NCI-H146 treated with DMSO at 0.1 percent for 48 hours (cell line): ENCODE measurements at regions not wholly inside any gene's neighbourhood (a gene's known extent, or its start where the extent isn't known, plus 50 kb on each side); places are given as distances from the start of the nearest gene placed in this dataset.
"Not testable (repeated sequence)": the region's sequence is repeated elsewhere in the genome, so short reads cannot be mapped to it uniquely, and the experiment has no call there.

Experiments
- DNase-seq: peaks from one replicate; lab custom pipeline; 2025; ENCODE audit not compliant: unreplicated experiment; lab: John Stamatoyannopoulos, UW

- no peak for DNase-seq
Observed at GRCh38 chr3:177356113-177356512, 158.8 kb upstream of the TBL1XR1 start.

DNA sequence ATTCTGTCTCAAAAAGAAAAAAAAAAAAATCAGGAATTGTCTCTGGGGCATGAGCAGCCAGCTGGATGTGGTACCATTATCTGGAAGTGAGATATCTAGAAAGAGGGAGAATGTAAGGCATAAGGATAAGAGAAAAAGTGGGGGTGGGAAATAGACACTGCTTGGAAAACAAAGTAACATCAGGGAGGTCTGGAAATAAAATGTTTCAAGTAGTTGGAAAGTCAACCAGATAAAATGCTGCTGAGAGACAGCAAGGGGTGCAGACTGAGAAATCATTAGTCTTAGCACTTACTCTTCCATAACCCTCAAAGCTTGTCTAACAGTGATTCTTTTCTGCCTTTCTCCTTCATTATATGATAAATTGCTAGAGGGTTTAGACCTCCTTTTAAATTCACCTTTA is 159.7 kb upstream of the TBL1XR1 start:
- no peak for DNase-seq

GRCh38 chr3:177357352-177358090 is 160.2 kb upstream of the TBL1XR1 start:
- peak; percentile 87 for DNase-seq

- no peak for DNase-seq
Observed at GRCh38 chr3:177358091-177358976, 161.1 kb upstream of the TBL1XR1 start.

- DNase-seq = peak; percentile 62
Observed at GRCh38 chr3:177358977-177359592, 161.8 kb upstream of the TBL1XR1 start.

GRCh38 chr3:177359593-177360357 is 162.5 kb upstream of the TBL1XR1 start:
- DNase-seq = peak; percentile 99

DNA sequence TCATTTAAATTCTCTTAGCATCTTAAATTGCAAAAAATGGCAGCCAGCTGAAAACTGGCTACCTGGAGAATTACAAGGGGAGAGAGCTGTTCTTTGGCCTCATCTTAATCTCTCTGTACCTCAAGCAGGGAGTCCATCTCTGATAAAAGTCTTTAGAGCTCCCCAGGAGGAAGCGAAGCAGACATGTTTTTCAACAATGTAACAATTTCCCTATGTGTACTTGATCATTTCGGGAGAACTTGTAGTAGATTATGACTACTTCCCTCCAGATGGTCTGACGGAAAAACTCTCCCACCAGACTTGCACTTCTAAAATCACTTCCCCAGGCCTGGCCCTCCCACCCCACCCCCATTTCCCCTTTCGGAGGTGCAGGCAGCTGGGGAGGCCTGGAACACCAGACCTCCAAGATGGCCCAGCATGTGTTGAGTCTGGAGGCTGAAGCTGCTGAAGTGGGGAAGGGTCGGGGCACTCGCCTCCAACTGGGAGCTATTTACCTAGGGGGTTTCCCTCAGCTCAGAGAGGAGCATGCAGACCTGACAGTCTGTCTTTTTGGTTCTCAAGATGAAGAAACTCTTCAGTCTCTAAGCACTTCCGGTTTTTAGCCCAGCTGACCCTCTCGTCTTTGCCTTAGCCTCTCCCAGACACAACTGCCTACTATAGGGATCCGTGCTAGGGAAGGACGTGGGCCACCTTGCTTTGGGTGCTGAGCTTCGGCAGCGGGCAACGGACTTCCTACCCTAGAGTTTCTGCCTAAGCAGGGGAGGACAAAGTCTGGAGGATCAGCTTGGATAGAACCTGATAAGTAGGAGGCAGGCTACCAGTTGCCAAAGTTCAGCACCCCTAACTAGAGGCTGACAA is 164.0 kb upstream of the TBL1XR1 start:
- no peak for DNase-seq

DNA sequence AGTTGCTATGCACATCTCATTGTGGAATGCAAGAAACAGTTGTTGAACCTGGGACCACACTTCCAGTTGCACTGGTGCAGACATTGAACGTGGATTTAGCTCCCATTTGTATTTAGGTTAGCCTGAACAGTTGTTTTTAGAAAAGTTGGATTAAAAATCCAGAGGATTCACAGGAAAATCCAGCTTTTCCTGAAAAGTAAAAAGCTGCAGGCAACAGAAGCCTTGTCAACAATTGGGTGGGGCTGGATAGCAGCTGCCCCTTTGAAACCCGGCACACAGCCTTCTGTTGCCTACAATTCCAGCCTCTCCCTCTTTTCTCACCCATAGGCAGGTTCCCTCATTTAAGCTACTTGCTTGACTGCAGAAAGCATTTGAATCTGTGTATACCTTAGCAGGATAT is 165.3 kb upstream of the TBL1XR1 start:
- DNase-seq = peak; percentile 28

DNA sequence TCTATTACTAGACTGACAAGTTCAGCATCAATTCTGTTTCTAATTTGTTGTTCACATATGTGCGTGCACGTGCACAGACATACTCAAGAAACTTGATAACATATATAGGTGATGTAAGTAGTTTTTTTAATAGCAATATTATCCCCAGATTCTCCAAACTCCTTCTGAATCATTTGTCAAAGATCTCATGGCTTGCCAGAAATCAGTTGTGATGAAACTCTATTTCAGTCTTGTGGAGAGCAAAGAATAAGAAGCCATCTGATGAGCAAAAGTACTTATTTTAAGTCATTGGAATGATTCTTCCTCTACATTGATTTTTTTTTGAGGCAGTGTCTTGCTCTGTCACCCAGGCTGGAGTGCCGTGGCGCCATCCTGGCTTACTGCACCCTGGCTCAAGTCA is 167.0 kb upstream of the TBL1XR1 start:
- DNase-seq = no peak

GRCh38 chr3:177365294-177365693 is 168.0 kb upstream of the TBL1XR1 start:
- not testable (repeated sequence) for DNase-seq

DNA sequence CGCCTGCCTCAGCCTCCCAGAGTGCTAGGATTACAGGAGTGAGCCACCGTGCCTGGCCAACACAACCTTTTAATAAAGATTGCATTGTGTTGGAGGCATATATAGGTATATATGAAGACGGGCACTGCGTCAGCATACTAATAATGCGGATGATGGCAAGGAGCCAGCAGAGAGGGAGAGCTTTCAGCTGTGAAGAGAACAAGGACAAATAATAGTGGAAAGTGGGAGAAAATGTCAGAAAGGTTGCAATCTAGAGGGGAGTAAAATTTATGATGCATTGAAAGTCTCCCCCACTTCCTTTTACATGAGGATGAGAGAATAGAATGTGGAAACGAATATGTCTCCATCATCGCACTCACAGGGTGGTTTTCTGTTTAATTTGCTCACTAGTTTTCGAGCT is 170.5 kb upstream of the TBL1XR1 start:
- DNase-seq = no peak

- DNase-seq = no peak
Observed at GRCh38 chr3:177370246-177370822, 173.1 kb upstream of the TBL1XR1 start.

GRCh38 chr3:177371146-177371545 is 173.9 kb upstream of the TBL1XR1 start:
- DNase-seq = no peak

- DNase-seq = peak; percentile 98
Observed at GRCh38 chr3:177371888-177372287, 174.6 kb upstream of the TBL1XR1 start.

- DNase-seq = no peak
Observed at GRCh38 chr3:177374323-177374722, 177.0 kb upstream of the TBL1XR1 start.

DNA sequence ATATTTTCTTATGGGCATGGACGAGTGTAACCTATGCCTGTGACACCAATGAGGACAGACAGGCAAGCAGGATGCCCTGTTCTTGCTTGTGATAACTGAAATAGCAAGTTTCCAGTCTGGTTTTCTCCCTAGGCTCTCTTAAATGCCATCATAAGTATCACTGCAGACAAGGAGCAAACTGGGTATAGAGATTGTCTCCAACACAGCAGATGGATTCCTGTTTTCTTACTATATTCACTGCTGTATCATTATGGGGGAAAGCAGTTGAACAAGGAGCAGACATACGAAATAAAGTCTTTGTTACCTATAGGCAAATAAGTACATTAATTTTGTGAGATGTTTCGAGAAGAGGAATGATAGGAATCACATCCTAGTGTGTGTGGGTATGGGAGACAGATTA is 178.0 kb upstream of the TBL1XR1 start:
- DNase-seq = no peak

GRCh38 chr3:177377166-177377565 is 179.9 kb upstream of the TBL1XR1 start:
- no peak for DNase-seq

DNA sequence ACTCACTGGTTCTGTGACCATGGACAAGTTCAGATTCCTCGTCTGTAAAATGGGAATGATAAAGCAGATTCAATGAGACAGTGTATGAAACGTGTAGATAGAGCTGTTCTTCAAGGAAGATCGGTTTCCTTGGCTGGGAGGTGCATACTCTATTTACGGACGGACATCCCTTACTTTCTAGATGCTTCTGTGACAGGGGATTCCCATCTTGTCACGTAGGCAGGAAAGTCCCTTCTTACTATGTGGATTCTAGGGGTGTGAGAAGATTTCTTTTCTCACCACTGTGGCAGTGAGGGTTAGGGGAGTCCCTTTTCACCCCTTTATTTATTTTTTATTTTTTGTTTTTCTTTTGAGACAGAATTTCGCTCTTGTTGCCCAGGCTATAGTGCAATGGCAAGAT is 180.9 kb upstream of the TBL1XR1 start:
- DNase-seq = no peak

- DNase-seq = no peak
Observed at GRCh38 chr3:177379045-177379444, 181.8 kb upstream of the TBL1XR1 start.

DNA sequence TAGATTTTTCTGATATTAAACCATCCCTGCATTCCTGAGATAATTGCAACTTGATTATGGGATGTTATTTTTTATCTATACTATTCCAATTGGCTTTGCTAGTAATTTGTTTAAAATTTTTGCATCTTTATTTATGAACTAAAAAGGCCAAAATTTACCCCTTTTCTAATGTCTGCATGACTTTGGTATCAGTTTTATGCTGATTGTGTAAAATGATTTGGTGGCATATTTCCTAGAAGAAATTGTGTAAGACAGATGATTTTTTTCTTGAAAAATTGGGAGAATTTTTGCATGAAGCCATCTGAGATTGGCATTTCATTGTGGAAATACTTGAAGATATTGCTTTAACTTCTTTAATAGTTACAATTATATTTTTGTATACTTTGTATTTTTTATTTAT is 183.8 kb upstream of the TBL1XR1 start:
- DNase-seq = no peak
